ENCODE measurements at regions not wholly inside any gene's neighbourhood (a gene's known extent, or its start where the extent isn't known, plus 50 kb on each side); places are given as distances from the start of the nearest gene placed in this dataset.

- H3K9ac ChIP-seq (ENCODE audit: extremely low read depth, low read length, poor library complexity, severe bottlenecking): no peak overlapping the region
- Mint-ChIP-seq H3K27me3 (ENCODE audit: insufficient read depth) (no peaks in the 10 kb centered on the region), H3K36me3 (ENCODE audit: low read depth) (peaks cover 6% of the 10 kb centered on the region), H3K4me3 (no peak overlapping the region), H3K4me1 (no peaks in the 10 kb centered on the region), H3K9me3 (peaks cover 22% of the 10 kb centered on the region), H3K27ac (no peak overlapping the region)
- no peaks in the 10 kb centered on the region for H3K27me3 ChIP-seq (ENCODE audit: control insufficient read depth, insufficient read depth, low read length, poor library complexity, severe bottlenecking)
- no peaks in the 10 kb centered on the region for H3K4me1 ChIP-seq (ENCODE audit: control insufficient read depth, insufficient read depth, low read length)
- H3K9me3 ChIP-seq (ENCODE audit: control insufficient read depth, low read length): peaks cover 51% of the 10 kb centered on the region
- H3K36me3 ChIP-seq (ENCODE audit: control insufficient read depth, insufficient read depth, low read length): no peaks in the 10 kb centered on the region
- 89% methylated on average over 4 of the region's 4 CpGs; no CpG with 5 or more reads in 1 of the 2 experiments for WGBS, 2 experiments (ENCODE audit: insufficient coverage in 1 of 2, insufficient read length in 1 of 2)
- no peak overlapping the region for H3K4me3 ChIP-seq (ENCODE audit: low read length)
- no peak for DNase-seq
- TF ChIP-seq CTCF (conservative IDR thresholded peaks at IDR 0.05): no peak
- H3K27ac ChIP-seq (ENCODE audit: low read depth, low read length): no peak overlapping the region
Observed at GRCh38 chr18:43692099-43692690, 414.9 kb upstream of the SYT4 start.

- H3K9ac ChIP-seq (ENCODE audit: extremely low read depth, low read length, poor library complexity, severe bottlenecking): no peak overlapping the region
- Mint-ChIP-seq H3K4me1 (peaks cover 14% of the 10 kb centered on the region), H3K36me3 (ENCODE audit: low read depth) (no peaks in the 10 kb centered on the region), H3K9me3 (no peaks in the 10 kb centered on the region), H3K27me3 (ENCODE audit: insufficient read depth) (no peaks in the 10 kb centered on the region), H3K4me3 (no peak overlapping the region), H3K27ac (no peak overlapping the region)
- no peaks in the 10 kb centered on the region for H3K9me3 ChIP-seq (ENCODE audit: control insufficient read depth, low read length)
- no peaks in the 10 kb centered on the region for H3K36me3 ChIP-seq (ENCODE audit: control insufficient read depth, insufficient read depth, low read length)
- no peak overlapping the region for H3K27ac ChIP-seq (ENCODE audit: low read depth, low read length)
- no peaks in the 10 kb centered on the region for H3K4me1 ChIP-seq (ENCODE audit: control insufficient read depth, insufficient read depth, low read length)
- H3K4me3 ChIP-seq (ENCODE audit: low read length): no peak overlapping the region
- H3K27me3 ChIP-seq (ENCODE audit: control insufficient read depth, insufficient read depth, low read length, poor library complexity, severe bottlenecking): no peaks in the 10 kb centered on the region
- WGBS, 2 experiments (ENCODE audit: insufficient coverage in 1 of 2, insufficient read length in 1 of 2): 40 to 93% methylated on average over 1 to 2 of the region's 2 CpGs
- no peak for TF ChIP-seq CTCF (conservative IDR thresholded peaks at IDR 0.05)
- DNase-seq: no peak
Observed at GRCh38 chr18:43702399-43702798, 425.1 kb upstream of the SYT4 start.

GRCh38 chr18:43703050-43703449 is 425.8 kb upstream of the SYT4 start:
- Mint-ChIP-seq H3K4me1 (peaks cover 18% of the 10 kb centered on the region), H3K9me3 (no peaks in the 10 kb centered on the region), H3K27ac (no peak overlapping the region), H3K36me3 (ENCODE audit: low read depth) (no peaks in the 10 kb centered on the region), H3K4me3 (no peak overlapping the region), H3K27me3 (ENCODE audit: insufficient read depth) (no peaks in the 10 kb centered on the region)
- 83 to 92% methylated on average over 1 to 2 of the region's 2 CpGs for WGBS, 2 experiments (ENCODE audit: insufficient coverage in 1 of 2, insufficient read length in 1 of 2)
- Histone ChIP-seq H3K9me3 (ENCODE audit: control insufficient read depth, low read length) (no peaks in the 10 kb centered on the region), H3K27ac (ENCODE audit: low read depth, low read length) (no peak overlapping the region), H3K4me3 (ENCODE audit: low read length) (no peak overlapping the region), H3K36me3 (ENCODE audit: control insufficient read depth, insufficient read depth, low read length) (no peaks in the 10 kb centered on the region), H3K4me1 (ENCODE audit: control insufficient read depth, insufficient read depth, low read length) (no peaks in the 10 kb centered on the region), H3K9ac (ENCODE audit: extremely low read depth, low read length, poor library complexity, severe bottlenecking) (no peak overlapping the region), H3K27me3 (ENCODE audit: control insufficient read depth, insufficient read depth, low read length, poor library complexity, severe bottlenecking) (no peaks in the 10 kb centered on the region)
- no peak for TF ChIP-seq CTCF (conservative IDR thresholded peaks at IDR 0.05)
- DNase-seq: no peak

All from endodermal cell (in vitro differentiated cells).